ENCODE measurements at regions not wholly inside any gene's neighbourhood (a gene's known extent, or its start where the extent isn't known, plus 50 kb on each side); places are given as distances from the start of the nearest gene placed in this dataset.

- TF ChIP-seq HOXC10 (CRISPR knock-in tag; IDR thresholded peaks at IDR 0.05) (no peak), ZNF692 (tag by site-specific recombination; IDR thresholded peaks at IDR 0.05) (no peak), ZSCAN5A (tag by site-specific recombination; IDR thresholded peaks at IDR 0.05) (no peak)
- POLR2A ChIA-PET, result no interaction called here
- Histone ChIP-seq H3K27ac (ENCODE audit: extremely low read depth, low read depth, low read length) (no peak overlapping the region), H3K4me3 (ENCODE audit: low read depth, low read length) (no peak overlapping the region), H3K4me1 (ENCODE audit: control insufficient read depth, insufficient read depth, low read length) (no peaks in the 10 kb centered on the region), H3K9me3 (ENCODE audit: control insufficient read depth, insufficient read depth, low read depth, low read length) (no peaks in the 10 kb centered on the region), H3K36me3 (ENCODE audit: control insufficient read depth in 2 of 2, insufficient read depth in 1 of 2, low read length in 2 of 2) (no peaks in the 10 kb centered on the region)
- CTCF ChIA-PET, result no interaction called here
These were observed 294.4 kb upstream of the LRRTM4 start for GRCh38 chr2:77816618-77817017.

GRCh38 chr2:77818186-77818585, 296.0 kb upstream of the LRRTM4 start:
- H3K4me3 ChIP-seq (ENCODE audit: low read depth, low read length), result no peak overlapping the region
- CTCF ChIA-PET, result no interaction called here
- TF ChIP-seq ZNF366 (tag by site-specific recombination; conservative IDR thresholded peaks at IDR 0.05) (peak; percentile 76), PRDM1 (tag by site-specific recombination; IDR thresholded peaks at IDR 0.05) (peak; percentile 90), KLF10 (tag by site-specific recombination; IDR thresholded peaks at IDR 0.05) (no peak), ZNF16 (tag by site-specific recombination; IDR thresholded peaks at IDR 0.05; ENCODE audit: low read depth) (no peak)

DNA sequence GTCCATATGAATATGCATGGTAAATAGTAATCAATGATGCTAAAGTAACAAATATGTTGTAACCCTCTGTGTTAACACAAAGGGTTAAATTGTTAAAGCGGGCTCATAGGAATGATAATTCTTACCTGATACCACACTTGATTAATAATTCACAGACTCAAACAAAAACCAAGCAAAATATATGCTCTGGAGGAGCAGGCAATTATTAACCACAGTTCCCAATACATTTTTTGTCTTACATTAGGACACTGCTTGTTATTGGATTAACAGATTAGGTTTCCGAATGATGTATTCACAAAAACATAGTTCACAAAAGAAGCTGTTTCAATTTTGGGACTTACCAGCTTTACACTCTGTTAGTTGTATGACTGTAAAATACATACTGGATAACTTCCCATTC, 300.9 kb upstream of the LRRTM4 start:
- H3K4me3 ChIP-seq (ENCODE audit: low read depth, low read length), result no peak overlapping the region
- no peaks in the 10 kb centered on the region for H3K9me3 ChIP-seq (ENCODE audit: control insufficient read depth, insufficient read depth, low read depth, low read length)
- CTCF ChIA-PET, result no interaction called here
- H3K27ac ChIP-seq (ENCODE audit: extremely low read depth, low read depth, low read length), result no peak overlapping the region
- no peaks in the 10 kb centered on the region for H3K4me1 ChIP-seq (ENCODE audit: control insufficient read depth, insufficient read depth, low read length)
- no peaks in the 10 kb centered on the region for H3K36me3 ChIP-seq (ENCODE audit: control insufficient read depth in 2 of 2, insufficient read depth in 1 of 2, low read length in 2 of 2)
- POLR2A ChIA-PET, result no interaction called here
- no peak for TF ChIP-seq ZNF843 (tag by site-specific recombination; IDR thresholded peaks at IDR 0.05)
- TF ChIP-seq, protein P1, sequence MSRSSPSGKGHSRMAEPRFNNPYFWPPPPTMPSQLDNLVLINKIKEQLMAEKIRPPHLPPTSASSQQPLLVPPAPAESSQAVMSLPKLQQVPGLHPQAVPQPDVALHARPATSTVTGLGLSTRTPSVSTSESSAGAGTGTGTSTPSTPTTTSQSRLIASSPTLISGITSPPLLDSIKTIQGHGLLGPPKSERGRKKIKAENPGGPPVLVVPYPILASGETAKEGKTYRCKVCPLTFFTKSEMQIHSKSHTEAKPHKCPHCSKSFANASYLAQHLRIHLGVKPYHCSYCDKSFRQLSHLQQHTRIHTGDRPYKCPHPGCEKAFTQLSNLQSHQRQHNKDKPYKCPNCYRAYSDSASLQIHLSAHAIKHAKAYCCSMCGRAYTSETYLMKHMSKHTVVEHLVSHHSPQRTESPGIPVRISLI (tag by site-specific recombination; IDR thresholded peaks at IDR 0.05), result no peak
- TF ChIP-seq ZNF626 (tag by site-specific recombination; IDR thresholded peaks at IDR 0.05), result no peak
- no peak for TF ChIP-seq ZNF112 (tag by site-specific recombination; IDR thresholded peaks at IDR 0.05)
- no peak for TF ChIP-seq ZNF140 (tag by site-specific recombination; IDR thresholded peaks at IDR 0.05)

More at GRCh38 chr2:77818186-77818585, 296.0 kb upstream of the LRRTM4 start:
- Histone ChIP-seq H3K36me3 (ENCODE audit: control insufficient read depth in 2 of 2, insufficient read depth in 1 of 2, low read length in 2 of 2) (no peaks in the 10 kb centered on the region), H3K27ac (ENCODE audit: extremely low read depth, low read depth, low read length) (no peak overlapping the region), H3K4me1 (ENCODE audit: control insufficient read depth, insufficient read depth, low read length) (no peaks in the 10 kb centered on the region), H3K9me3 (ENCODE audit: control insufficient read depth, insufficient read depth, low read depth, low read length) (no peaks in the 10 kb centered on the region)
- POLR2A ChIA-PET, result no interaction called here

DNA sequence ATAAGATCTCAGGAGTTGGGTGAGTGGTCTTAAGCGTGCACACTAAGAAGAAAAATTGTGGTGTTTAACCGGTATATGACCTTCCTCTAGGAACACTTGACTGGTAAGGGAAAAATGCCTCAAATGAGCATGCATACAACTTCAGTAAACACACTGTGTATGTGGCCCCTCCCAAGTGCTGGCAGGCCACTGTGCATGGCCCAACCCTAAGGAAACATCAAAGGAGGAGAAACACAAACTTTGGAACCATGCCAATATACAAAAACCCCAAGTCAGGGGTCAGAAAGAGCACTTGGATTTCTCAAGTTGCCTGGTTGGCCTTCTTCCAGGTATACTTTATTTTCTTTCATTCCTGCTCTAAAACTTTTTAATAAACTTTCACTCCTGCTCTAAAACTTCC, 308.9 kb upstream of the LRRTM4 start:
- ChIA-PET POLR2A (no interaction called here), CTCF (no interaction called here)
- Histone ChIP-seq H3K36me3 (ENCODE audit: control insufficient read depth in 2 of 2, insufficient read depth in 1 of 2, low read length in 2 of 2) (no peaks in the 10 kb centered on the region), H3K9me3 (ENCODE audit: control insufficient read depth, insufficient read depth, low read depth, low read length) (no peaks in the 10 kb centered on the region), H3K4me1 (ENCODE audit: control insufficient read depth, insufficient read depth, low read length) (no peaks in the 10 kb centered on the region), H3K27ac (ENCODE audit: extremely low read depth, low read depth, low read length) (no peak overlapping the region), H3K4me3 (ENCODE audit: low read depth, low read length) (no peak overlapping the region)
- TF ChIP-seq ZNF274 (IDR thresholded peaks at IDR 0.05; ENCODE audit: low read length) (no peak), ZNF274 (tag by site-specific recombination; IDR thresholded peaks at IDR 0.05; ENCODE audit: borderline replicate concordance) (no peak), ZBTB7A (tag by site-specific recombination; IDR thresholded peaks at IDR 0.05; ENCODE audit: low read depth) (no peak), KLF8 (tag by site-specific recombination; IDR thresholded peaks at IDR 0.05) (no peak), PBX3 (CRISPR knock-in tag; IDR thresholded peaks at IDR 0.05) (no peak), OVOL3 (tag by site-specific recombination; IDR thresholded peaks at IDR 0.05) (no peak), ZNF366 (tag by site-specific recombination; conservative IDR thresholded peaks at IDR 0.05) (no peak), ZNF112 (tag by site-specific recombination; IDR thresholded peaks at IDR 0.05) (no peak)
- TF ChIP-seq, protein P2, sequence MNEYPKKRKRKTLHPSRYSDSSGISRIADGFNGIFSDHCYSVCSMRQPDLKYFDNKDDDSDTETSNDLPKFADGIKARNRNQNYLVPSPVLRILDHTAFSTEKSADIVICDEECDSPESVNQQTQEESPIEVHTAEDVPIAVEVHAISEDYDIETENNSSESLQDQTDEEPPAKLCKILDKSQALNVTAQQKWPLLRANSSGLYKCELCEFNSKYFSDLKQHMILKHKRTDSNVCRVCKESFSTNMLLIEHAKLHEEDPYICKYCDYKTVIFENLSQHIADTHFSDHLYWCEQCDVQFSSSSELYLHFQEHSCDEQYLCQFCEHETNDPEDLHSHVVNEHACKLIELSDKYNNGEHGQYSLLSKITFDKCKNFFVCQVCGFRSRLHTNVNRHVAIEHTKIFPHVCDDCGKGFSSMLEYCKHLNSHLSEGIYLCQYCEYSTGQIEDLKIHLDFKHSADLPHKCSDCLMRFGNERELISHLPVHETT (tag by site-specific recombination; IDR thresholded peaks at IDR 0.05), result no peak
- TF ChIP-seq, protein P3, sequence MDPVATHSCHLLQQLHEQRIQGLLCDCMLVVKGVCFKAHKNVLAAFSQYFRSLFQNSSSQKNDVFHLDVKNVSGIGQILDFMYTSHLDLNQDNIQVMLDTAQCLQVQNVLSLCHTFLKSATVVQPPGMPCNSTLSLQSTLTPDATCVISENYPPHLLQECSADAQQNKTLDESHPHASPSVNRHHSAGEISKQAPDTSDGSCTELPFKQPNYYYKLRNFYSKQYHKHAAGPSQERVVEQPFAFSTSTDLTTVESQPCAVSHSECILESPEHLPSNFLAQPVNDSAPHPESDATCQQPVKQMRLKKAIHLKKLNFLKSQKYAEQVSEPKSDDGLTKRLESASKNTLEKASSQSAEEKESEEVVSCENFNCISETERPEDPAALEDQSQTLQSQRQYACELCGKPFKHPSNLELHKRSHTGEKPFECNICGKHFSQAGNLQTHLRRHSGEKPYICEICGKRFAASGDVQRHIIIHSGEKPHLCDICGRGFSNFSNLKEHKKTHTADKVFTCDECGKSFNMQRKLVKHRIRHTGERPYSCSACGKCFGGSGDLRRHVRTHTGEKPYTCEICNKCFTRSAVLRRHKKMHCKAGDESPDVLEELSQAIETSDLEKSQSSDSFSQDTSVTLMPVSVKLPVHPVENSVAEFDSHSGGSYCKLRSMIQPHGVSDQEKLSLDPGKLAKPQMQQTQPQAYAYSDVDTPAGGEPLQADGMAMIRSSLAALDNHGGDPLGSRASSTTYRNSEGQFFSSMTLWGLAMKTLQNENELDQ (tag by site-specific recombination; IDR thresholded peaks at IDR 0.05; ENCODE audit: low read depth), result no peak

Measured in HEK293 (cell line).